ENCODE measurements at regions not wholly inside any gene's neighbourhood (a gene's known extent, or its start where the extent isn't known, plus 50 kb on each side); places are given as distances from the start of the nearest gene placed in this dataset.

GRCh38 chr3:162468791-162469190 is 972.2 kb downstream of the OTOL1 start:
- Mint-ChIP-seq H3K27me3 (no peaks in the 10 kb centered on the region), H3K27ac (ENCODE audit: low read depth) (no peak overlapping the region), H3K4me1 (no peaks in the 10 kb centered on the region), H3K9me3 (peaks cover 16% of the 10 kb centered on the region), H3K4me3 (no peak overlapping the region), H3K36me3 (ENCODE audit: insufficient read depth) (no peaks in the 10 kb centered on the region)
- DNase-seq (ENCODE audit: low spot score in 2 of 2) (no peak), ATAC-seq (replicated peaks; ENCODE audit: extremely low read depth, poor library complexity, severe bottlenecking) (no peak)

- ATAC-seq (replicated peaks; ENCODE audit: extremely low read depth, poor library complexity, severe bottlenecking) (no peak), DNase-seq (ENCODE audit: low spot score in 2 of 2) (no peak)
- Mint-ChIP-seq H3K36me3 (ENCODE audit: insufficient read depth) (no peaks in the 10 kb centered on the region), H3K27me3 (no peaks in the 10 kb centered on the region), H3K9me3 (peaks cover 6% of the 10 kb centered on the region), H3K27ac (ENCODE audit: low read depth) (no peak overlapping the region), H3K4me3 (no peak overlapping the region), H3K4me1 (no peaks in the 10 kb centered on the region)
These were observed 990.5 kb downstream of the OTOL1 start for GRCh38 chr3:162487138-162487537.

GRCh38 chr3:162489853-162490252 is 993.2 kb downstream of the OTOL1 start:
- Mint-ChIP-seq H3K4me3 (no peak overlapping the region), H3K27me3 (no peaks in the 10 kb centered on the region), H3K27ac (ENCODE audit: low read depth) (no peak overlapping the region), H3K4me1 (no peaks in the 10 kb centered on the region), H3K36me3 (ENCODE audit: insufficient read depth) (no peaks in the 10 kb centered on the region), H3K9me3 (peaks cover 11% of the 10 kb centered on the region)
- no peak for DNase-seq (ENCODE audit: low spot score in 2 of 2)
- no peak for ATAC-seq (replicated peaks; ENCODE audit: extremely low read depth, poor library complexity, severe bottlenecking)

- H3K4me3 Mint-ChIP-seq: no peak overlapping the region
- H3K27ac Mint-ChIP-seq (ENCODE audit: low read depth): no peak overlapping the region
- no peaks in the 10 kb centered on the region for H3K27me3 Mint-ChIP-seq
- DNase-seq (ENCODE audit: low spot score in 2 of 2) (no peak), ATAC-seq (replicated peaks; ENCODE audit: extremely low read depth, poor library complexity, severe bottlenecking) (no peak)
- H3K4me1 Mint-ChIP-seq: no peaks in the 10 kb centered on the region
- peaks cover 16% of the 10 kb centered on the region for H3K9me3 Mint-ChIP-seq
- H3K36me3 Mint-ChIP-seq (ENCODE audit: insufficient read depth): no peaks in the 10 kb centered on the region
These were observed 995.3 kb downstream of the OTOL1 start for GRCh38 chr3:162491952-162492351.

GRCh38 chr3:162492446-162493081 is 996.0 kb downstream of the OTOL1 start:
- ATAC-seq (replicated peaks; ENCODE audit: extremely low read depth, poor library complexity, severe bottlenecking): no peak
- H3K4me1 Mint-ChIP-seq: no peaks in the 10 kb centered on the region
- no peak overlapping the region for H3K27ac Mint-ChIP-seq (ENCODE audit: low read depth)
- no peak for DNase-seq (ENCODE audit: low spot score in 2 of 2)
- no peak overlapping the region for H3K4me3 Mint-ChIP-seq
- H3K9me3 Mint-ChIP-seq: peaks cover 17% of the 10 kb centered on the region
- H3K27me3 Mint-ChIP-seq: no peaks in the 10 kb centered on the region
- H3K36me3 Mint-ChIP-seq (ENCODE audit: insufficient read depth): no peaks in the 10 kb centered on the region

- H3K9me3 Mint-ChIP-seq: peaks cover 25% of the 10 kb centered on the region
- H3K4me1 Mint-ChIP-seq: no peaks in the 10 kb centered on the region
- ATAC-seq (replicated peaks; ENCODE audit: extremely low read depth, poor library complexity, severe bottlenecking) (no peak), DNase-seq (ENCODE audit: low spot score in 2 of 2) (no peak)
- no peaks in the 10 kb centered on the region for H3K36me3 Mint-ChIP-seq (ENCODE audit: insufficient read depth)
- H3K27ac Mint-ChIP-seq (ENCODE audit: low read depth): no peak overlapping the region
- H3K4me3 Mint-ChIP-seq: no peak overlapping the region
- H3K27me3 Mint-ChIP-seq: no peaks in the 10 kb centered on the region
These were observed 1002.0 kb downstream of the OTOL1 start for GRCh38 chr3:162498626-162499025.

GRCh38 chr3:162507397-162507796 is 1010.8 kb downstream of the OTOL1 start:
- Mint-ChIP-seq H3K9me3 (peaks cover 25% of the 10 kb centered on the region), H3K36me3 (ENCODE audit: insufficient read depth) (no peaks in the 10 kb centered on the region), H3K27me3 (no peaks in the 10 kb centered on the region), H3K4me1 (no peaks in the 10 kb centered on the region), H3K4me3 (no peak overlapping the region), H3K27ac (ENCODE audit: low read depth) (no peak overlapping the region)
- no peak for ATAC-seq (replicated peaks; ENCODE audit: extremely low read depth, poor library complexity, severe bottlenecking)
- DNase-seq (ENCODE audit: low spot score in 2 of 2): no peak

GRCh38 chr3:162512488-162512887 is 1015.9 kb downstream of the OTOL1 start:
- no peak overlapping the region for H3K27ac Mint-ChIP-seq (ENCODE audit: low read depth)
- ATAC-seq (replicated peaks; ENCODE audit: extremely low read depth, poor library complexity, severe bottlenecking) (no peak), DNase-seq (ENCODE audit: low spot score in 2 of 2) (no peak)
- H3K9me3 Mint-ChIP-seq: peaks cover 31% of the 10 kb centered on the region
- H3K36me3 Mint-ChIP-seq (ENCODE audit: insufficient read depth): no peaks in the 10 kb centered on the region
- H3K4me1 Mint-ChIP-seq: no peaks in the 10 kb centered on the region
- no peak overlapping the region for H3K4me3 Mint-ChIP-seq
- H3K27me3 Mint-ChIP-seq: no peaks in the 10 kb centered on the region

GRCh38 chr3:162517110-162517509 is 1020.5 kb downstream of the OTOL1 start:
- DNase-seq (ENCODE audit: low spot score in 2 of 2) (no peak), ATAC-seq (replicated peaks; ENCODE audit: extremely low read depth, poor library complexity, severe bottlenecking) (no peak)
- Mint-ChIP-seq H3K27me3 (no peaks in the 10 kb centered on the region), H3K4me3 (no peak overlapping the region), H3K36me3 (ENCODE audit: insufficient read depth) (no peaks in the 10 kb centered on the region), H3K4me1 (no peaks in the 10 kb centered on the region), H3K9me3 (peaks cover 18% of the 10 kb centered on the region), H3K27ac (ENCODE audit: low read depth) (no peak overlapping the region)

GRCh38 chr3:162521669-162522068 is 1025.1 kb downstream of the OTOL1 start:
- no peaks in the 10 kb centered on the region for H3K9me3 Mint-ChIP-seq
- H3K4me3 Mint-ChIP-seq: no peak overlapping the region
- H3K27me3 Mint-ChIP-seq: no peaks in the 10 kb centered on the region
- H3K27ac Mint-ChIP-seq (ENCODE audit: low read depth): no peak overlapping the region
- DNase-seq (ENCODE audit: low spot score in 2 of 2) (no peak), ATAC-seq (replicated peaks; ENCODE audit: extremely low read depth, poor library complexity, severe bottlenecking) (no peak)
- H3K36me3 Mint-ChIP-seq (ENCODE audit: insufficient read depth): no peaks in the 10 kb centered on the region
- H3K4me1 Mint-ChIP-seq: no peaks in the 10 kb centered on the region

GRCh38 chr3:162525066-162525742 is 1028.6 kb downstream of the OTOL1 start:
- no peaks in the 10 kb centered on the region for H3K4me1 Mint-ChIP-seq
- DNase-seq (ENCODE audit: low spot score in 2 of 2) (no peak), ATAC-seq (replicated peaks; ENCODE audit: extremely low read depth, poor library complexity, severe bottlenecking) (no peak)
- no peaks in the 10 kb centered on the region for H3K9me3 Mint-ChIP-seq
- no peak overlapping the region for H3K27ac Mint-ChIP-seq (ENCODE audit: low read depth)
- H3K4me3 Mint-ChIP-seq: no peak overlapping the region
- no peaks in the 10 kb centered on the region for H3K36me3 Mint-ChIP-seq (ENCODE audit: insufficient read depth)
- no peaks in the 10 kb centered on the region for H3K27me3 Mint-ChIP-seq

GRCh38 chr3:162525771-162526170 is 1029.2 kb downstream of the OTOL1 start:
- no peak for ATAC-seq (replicated peaks; ENCODE audit: extremely low read depth, poor library complexity, severe bottlenecking)
- no peak overlapping the region for H3K27ac Mint-ChIP-seq (ENCODE audit: low read depth)
- H3K4me1 Mint-ChIP-seq: no peaks in the 10 kb centered on the region
- no peaks in the 10 kb centered on the region for H3K9me3 Mint-ChIP-seq
- no peak overlapping the region for H3K4me3 Mint-ChIP-seq
- H3K36me3 Mint-ChIP-seq (ENCODE audit: insufficient read depth): no peaks in the 10 kb centered on the region
- no peaks in the 10 kb centered on the region for H3K27me3 Mint-ChIP-seq
- DNase-seq (ENCODE audit: low spot score in 2 of 2): no peak

- DNase-seq (ENCODE audit: low spot score in 2 of 2): no peak
- Mint-ChIP-seq H3K27ac (ENCODE audit: low read depth) (no peak overlapping the region), H3K9me3 (no peaks in the 10 kb centered on the region), H3K27me3 (no peaks in the 10 kb centered on the region), H3K4me1 (no peaks in the 10 kb centered on the region), H3K36me3 (ENCODE audit: insufficient read depth) (no peaks in the 10 kb centered on the region), H3K4me3 (no peak overlapping the region)
- ATAC-seq (replicated peaks; ENCODE audit: extremely low read depth, poor library complexity, severe bottlenecking): no peak
These were observed 1037.8 kb downstream of the OTOL1 start for GRCh38 chr3:162534431-162534830.
